ENCODE measurements at regions not wholly inside any gene's neighbourhood (a gene's known extent, or its start where the extent isn't known, plus 50 kb on each side); places are given as distances from the start of the nearest gene placed in this dataset.

- CTCF ChIA-PET, result no interaction called here
- POLR2A ChIA-PET, result no interaction called here
- DNase-seq, result no peak
- Mint-ChIP-seq H3K36me3 (peaks cover 3% of the 10 kb centered on the region), H3K4me3 (no peak overlapping the region), H3K4me1 (ENCODE audit: low read depth) (no peaks in the 10 kb centered on the region), H3K9me3 (peaks cover 22% of the 10 kb centered on the region), H3K27me3 (peaks cover 1% of the 10 kb centered on the region), H3K27ac (no peak overlapping the region)
- intact Hi-C loops (cut with micrococcal nuclease), result no loop called here
Measured at GRCh38 chr18:70442933-70443332, 154.1 kb downstream of the SOCS6 start.

- H3K27ac Mint-ChIP-seq, result no peak overlapping the region
- no peaks in the 10 kb centered on the region for H3K4me1 Mint-ChIP-seq (ENCODE audit: low read depth)
- DNase-seq, result no peak
- CTCF ChIA-PET, result interaction anchor here (0.7 to 4.0 kb wide), 12 partner anchors 11 to 363 kb away, joined by 3 to 82 read pairs (median 6); partner anchors contain the start of gene RTTN
- H3K27me3 Mint-ChIP-seq, result no peaks in the 10 kb centered on the region
- POLR2A ChIA-PET, result no interaction called here
- intact Hi-C loops (cut with micrococcal nuclease), result loop anchor here (10.0 kb wide), 1 partner anchor 148 kb away; the partner anchor contains the start of gene SOCS6
- no peaks in the 10 kb centered on the region for H3K9me3 Mint-ChIP-seq
- no peak overlapping the region for H3K4me3 Mint-ChIP-seq
- no peaks in the 10 kb centered on the region for H3K36me3 Mint-ChIP-seq
Measured at GRCh38 chr18:70432804-70433400, 144.1 kb downstream of the SOCS6 start.

- Mint-ChIP-seq H3K27me3 (no peaks in the 10 kb centered on the region), H3K36me3 (no peaks in the 10 kb centered on the region), H3K27ac (no peak overlapping the region), H3K9me3 (no peaks in the 10 kb centered on the region), H3K4me1 (ENCODE audit: low read depth) (no peaks in the 10 kb centered on the region), H3K4me3 (no peak overlapping the region)
- no peak for DNase-seq
- intact Hi-C loops (cut with micrococcal nuclease), result loop anchor here (10.0 kb wide), 1 partner anchor 146 kb away; the partner anchor contains the start of gene SOCS6
- ChIA-PET CTCF (interaction anchor here (1.3 to 1.4 kb wide), 2 partner anchors 10 to 236 kb away, joined by 5 read pairs; no protein-coding TSS in a partner anchor), POLR2A (no interaction called here)
Measured at GRCh38 chr18:70431203-70431624, 142.4 kb downstream of the SOCS6 start.

GRCh38 chr18:70430501-70431173, 141.8 kb downstream of the SOCS6 start:
- Mint-ChIP-seq H3K27ac (no peak overlapping the region), H3K4me3 (no peak overlapping the region), H3K4me1 (ENCODE audit: low read depth) (no peaks in the 10 kb centered on the region), H3K27me3 (no peaks in the 10 kb centered on the region), H3K9me3 (no peaks in the 10 kb centered on the region), H3K36me3 (no peaks in the 10 kb centered on the region)
- POLR2A ChIA-PET, result no interaction called here
- CTCF ChIA-PET, result interaction anchor here (0.6 to 1.4 kb wide), 4 partner anchors 10 to 235 kb away, joined by 3 to 5 read pairs (median 4); no protein-coding TSS in a partner anchor
- intact Hi-C loops (cut with micrococcal nuclease), result loop anchor here (10.0 kb wide), 1 partner anchor 146 kb away; the partner anchor contains the start of gene SOCS6
- no peak for DNase-seq

- no peak for DNase-seq
- H3K4me1 Mint-ChIP-seq (ENCODE audit: low read depth), result no peaks in the 10 kb centered on the region
- no peaks in the 10 kb centered on the region for H3K9me3 Mint-ChIP-seq
- intact Hi-C loops (cut with micrococcal nuclease), result loop anchor here (10.0 kb wide), 1 partner anchor 145 kb away; the partner anchor contains the start of gene SOCS6
- POLR2A ChIA-PET, result no interaction called here
- H3K27me3 Mint-ChIP-seq, result no peaks in the 10 kb centered on the region
- no peaks in the 10 kb centered on the region for H3K36me3 Mint-ChIP-seq
- H3K4me3 Mint-ChIP-seq, result no peak overlapping the region
- CTCF ChIA-PET, result interaction anchor here (0.6 to 1.4 kb wide), 5 partner anchors 11 to 235 kb away, joined by 3 to 5 read pairs (median 4); no protein-coding TSS in a partner anchor
- H3K27ac Mint-ChIP-seq, result no peak overlapping the region
Measured at GRCh38 chr18:70429847-70430500, 141.1 kb downstream of the SOCS6 start.

GRCh38 chr18:70428439-70428838, 139.6 kb downstream of the SOCS6 start:
- no peak overlapping the region for H3K4me3 Mint-ChIP-seq
- no peaks in the 10 kb centered on the region for H3K27me3 Mint-ChIP-seq
- intact Hi-C loops (cut with micrococcal nuclease), result no loop called here
- no peaks in the 10 kb centered on the region for H3K4me1 Mint-ChIP-seq (ENCODE audit: low read depth)
- DNase-seq, result no peak
- ChIA-PET CTCF (interaction anchor here (0.8 kb wide), 1 partner anchor 233 kb away, joined by 3 read pairs; no protein-coding TSS in a partner anchor), POLR2A (no interaction called here)
- H3K9me3 Mint-ChIP-seq, result no peaks in the 10 kb centered on the region
- no peaks in the 10 kb centered on the region for H3K36me3 Mint-ChIP-seq
- no peak overlapping the region for H3K27ac Mint-ChIP-seq

GRCh38 chr18:70426818-70427217, 138.0 kb downstream of the SOCS6 start:
- H3K4me1 Mint-ChIP-seq (ENCODE audit: low read depth), result peaks cover 4% of the 10 kb centered on the region
- H3K36me3 Mint-ChIP-seq, result no peaks in the 10 kb centered on the region
- H3K27me3 Mint-ChIP-seq, result no peaks in the 10 kb centered on the region
- no peak overlapping the region for H3K4me3 Mint-ChIP-seq
- DNase-seq, result no peak
- CTCF ChIA-PET, result interaction anchor here (1.7 kb wide), 1 partner anchor 231 kb away, joined by 5 read pairs; no protein-coding TSS in a partner anchor
- intact Hi-C loops (cut with micrococcal nuclease), result no loop called here
- POLR2A ChIA-PET, result no interaction called here
- no peak overlapping the region for H3K27ac Mint-ChIP-seq
- no peaks in the 10 kb centered on the region for H3K9me3 Mint-ChIP-seq

- CTCF ChIA-PET, result interaction anchor here (1.0 kb wide), 1 partner anchor 9 kb away, joined by 3 read pairs; no protein-coding TSS in a partner anchor
- H3K27me3 Mint-ChIP-seq, result peaks cover 3% of the 10 kb centered on the region
- H3K9me3 Mint-ChIP-seq, result no peaks in the 10 kb centered on the region
- intact Hi-C loops (cut with micrococcal nuclease), result no loop called here
- no peak overlapping the region for H3K27ac Mint-ChIP-seq
- H3K36me3 Mint-ChIP-seq, result no peaks in the 10 kb centered on the region
- POLR2A ChIA-PET, result no interaction called here
- peaks cover 4% of the 10 kb centered on the region for H3K4me1 Mint-ChIP-seq (ENCODE audit: low read depth)
- no peak for DNase-seq
- no peak overlapping the region for H3K4me3 Mint-ChIP-seq
Measured at GRCh38 chr18:70425236-70425635, 136.4 kb downstream of the SOCS6 start.

- peaks cover 4% of the 10 kb centered on the region for H3K4me1 Mint-ChIP-seq (ENCODE audit: low read depth)
- no peak for DNase-seq
- H3K36me3 Mint-ChIP-seq, result no peaks in the 10 kb centered on the region
- intact Hi-C loops (cut with micrococcal nuclease), result no loop called here
- ChIA-PET POLR2A (no interaction called here), CTCF (no interaction called here)
- H3K27ac Mint-ChIP-seq, result no peak overlapping the region
- H3K9me3 Mint-ChIP-seq, result no peaks in the 10 kb centered on the region
- no peak overlapping the region for H3K4me3 Mint-ChIP-seq
- peaks cover 7% of the 10 kb centered on the region for H3K27me3 Mint-ChIP-seq
Measured at GRCh38 chr18:70423988-70424387, 135.1 kb downstream of the SOCS6 start.

GRCh38 chr18:70423120-70423519, 134.3 kb downstream of the SOCS6 start:
- peaks cover 8% of the 10 kb centered on the region for H3K27me3 Mint-ChIP-seq
- no peak overlapping the region for H3K4me3 Mint-ChIP-seq
- intact Hi-C loops (cut with micrococcal nuclease), result no loop called here
- CTCF ChIA-PET, result interaction anchor here (1.6 kb wide), 1 partner anchor 11 kb away, joined by 8 read pairs; no protein-coding TSS in a partner anchor
- H3K36me3 Mint-ChIP-seq, result no peaks in the 10 kb centered on the region
- no peak overlapping the region for H3K27ac Mint-ChIP-seq
- POLR2A ChIA-PET, result no interaction called here
- no peak for DNase-seq
- no peaks in the 10 kb centered on the region for H3K9me3 Mint-ChIP-seq
- H3K4me1 Mint-ChIP-seq (ENCODE audit: low read depth), result peaks cover 4% of the 10 kb centered on the region

GRCh38 chr18:70422391-70422965, 133.6 kb downstream of the SOCS6 start:
- H3K27ac Mint-ChIP-seq, result no peak overlapping the region
- no peak overlapping the region for H3K4me3 Mint-ChIP-seq
- H3K4me1 Mint-ChIP-seq (ENCODE audit: low read depth), result peaks cover 4% of the 10 kb centered on the region
- ChIA-PET POLR2A (no interaction called here), CTCF (interaction anchor here (0.7 to 1.6 kb wide), 3 partner anchors 11 to 33 kb away, joined by 3 to 8 read pairs (median 6); no protein-coding TSS in a partner anchor)
- intact Hi-C loops (cut with micrococcal nuclease), result no loop called here
- no peak for DNase-seq
- H3K9me3 Mint-ChIP-seq, result no peaks in the 10 kb centered on the region
- no peaks in the 10 kb centered on the region for H3K36me3 Mint-ChIP-seq
- peaks cover 11% of the 10 kb centered on the region for H3K27me3 Mint-ChIP-seq

Measured in activated CD4-positive, alpha-beta memory T cell treated with anti-CD3 and anti-CD28 coated beads for 36 hours (primary cell).